ENCODE measurements at regions not wholly inside any gene's neighbourhood (a gene's known extent, or its start where the extent isn't known, plus 50 kb on each side); places are given as distances from the start of the nearest gene placed in this dataset.

GRCh38 chr1:34694383-34694782 lies 60.5 kb upstream of the GJB5 start:
- Histone ChIP-seq H3K9me3 (replicated peaks) (no peaks in the 10 kb centered on the region), H3K36me3 (no peaks in the 10 kb centered on the region), H3K27ac (no peak overlapping the region), H3K4me3 (no peak overlapping the region), H3K27me3 (peaks cover 21% of the 10 kb centered on the region), H3K4me1 (no peaks in the 10 kb centered on the region)
- no peak for DNase-seq

GRCh38 chr1:34695580-34695979 lies 59.3 kb upstream of the GJB5 start:
- Histone ChIP-seq H3K27ac (no peak overlapping the region), H3K27me3 (peaks cover 21% of the 10 kb centered on the region), H3K9me3 (replicated peaks) (no peaks in the 10 kb centered on the region), H3K36me3 (no peaks in the 10 kb centered on the region), H3K4me3 (no peak overlapping the region), H3K4me1 (no peaks in the 10 kb centered on the region)
- no peak for DNase-seq

- Histone ChIP-seq H3K4me1 (no peaks in the 10 kb centered on the region), H3K9me3 (replicated peaks) (no peaks in the 10 kb centered on the region), H3K4me3 (no peak overlapping the region), H3K27me3 (peaks cover 21% of the 10 kb centered on the region), H3K27ac (no peak overlapping the region), H3K36me3 (no peaks in the 10 kb centered on the region)
- DNase-seq: no peak
Measured at GRCh38 chr1:34696230-34696629, 58.6 kb upstream of the GJB5 start.

GRCh38 chr1:34696981-34697380 lies 57.9 kb upstream of the GJB5 start:
- Histone ChIP-seq H3K27me3 (peaks cover 15% of the 10 kb centered on the region), H3K9me3 (replicated peaks) (no peaks in the 10 kb centered on the region), H3K4me3 (no peak overlapping the region), H3K36me3 (no peaks in the 10 kb centered on the region), H3K4me1 (no peaks in the 10 kb centered on the region), H3K27ac (no peak overlapping the region)
- DNase-seq: no peak

GRCh38 chr1:34697818-34698217 lies 57.0 kb upstream of the GJB5 start:
- Histone ChIP-seq H3K27me3 (peaks cover 13% of the 10 kb centered on the region), H3K4me1 (no peaks in the 10 kb centered on the region), H3K36me3 (no peaks in the 10 kb centered on the region), H3K4me3 (no peak overlapping the region), H3K27ac (no peak overlapping the region), H3K9me3 (replicated peaks) (no peaks in the 10 kb centered on the region)
- DNase-seq: no peak

GRCh38 chr1:34701326-34702060 lies 53.4 kb upstream of the GJB5 start:
- no peak overlapping the region for H3K4me3 ChIP-seq
- DNase-seq: no peak
- H3K4me1 ChIP-seq: no peaks in the 10 kb centered on the region
- no peak overlapping the region for H3K27ac ChIP-seq
- no peaks in the 10 kb centered on the region for H3K36me3 ChIP-seq
- peaks cover 33% of the 10 kb centered on the region for H3K27me3 ChIP-seq
- H3K9me3 ChIP-seq (replicated peaks): no peaks in the 10 kb centered on the region

Data from SJCRH30 (cell line).